Fibroblast of villous mesenchyme (primary cell): ENCODE measurements at regions not wholly inside any gene's neighbourhood (a gene's known extent, or its start where the extent isn't known, plus 50 kb on each side); places are given as distances from the start of the nearest gene placed in this dataset.

Source experiments
- DNase-seq: peaks from one replicate; pipeline ENCODE4 v3.0.0-alpha.2; 2010; ENCODE audit warnings: low read depth
- H3K4me3 ChIP-seq: 2 replicates; pipeline ENCODE4 v1.5.1; 2011; ENCODE audit warnings: low read depth, mild to moderate bottlenecking, low read length
- TF ChIP-seq, protein P1 (sequence below): IDR thresholded peaks from 2 replicates; pipeline ENCODE4 v1.5.1; 2012; ENCODE audit warnings: low read depth, mild to moderate bottlenecking, low read length; ENCODE audit not compliant: insufficient read depth

- no peak for DNase-seq
- TF ChIP-seq, protein P1, sequence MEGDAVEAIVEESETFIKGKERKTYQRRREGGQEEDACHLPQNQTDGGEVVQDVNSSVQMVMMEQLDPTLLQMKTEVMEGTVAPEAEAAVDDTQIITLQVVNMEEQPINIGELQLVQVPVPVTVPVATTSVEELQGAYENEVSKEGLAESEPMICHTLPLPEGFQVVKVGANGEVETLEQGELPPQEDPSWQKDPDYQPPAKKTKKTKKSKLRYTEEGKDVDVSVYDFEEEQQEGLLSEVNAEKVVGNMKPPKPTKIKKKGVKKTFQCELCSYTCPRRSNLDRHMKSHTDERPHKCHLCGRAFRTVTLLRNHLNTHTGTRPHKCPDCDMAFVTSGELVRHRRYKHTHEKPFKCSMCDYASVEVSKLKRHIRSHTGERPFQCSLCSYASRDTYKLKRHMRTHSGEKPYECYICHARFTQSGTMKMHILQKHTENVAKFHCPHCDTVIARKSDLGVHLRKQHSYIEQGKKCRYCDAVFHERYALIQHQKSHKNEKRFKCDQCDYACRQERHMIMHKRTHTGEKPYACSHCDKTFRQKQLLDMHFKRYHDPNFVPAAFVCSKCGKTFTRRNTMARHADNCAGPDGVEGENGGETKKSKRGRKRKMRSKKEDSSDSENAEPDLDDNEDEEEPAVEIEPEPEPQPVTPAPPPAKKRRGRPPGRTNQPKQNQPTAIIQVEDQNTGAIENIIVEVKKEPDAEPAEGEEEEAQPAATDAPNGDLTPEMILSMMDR, result no peak
- H3K4me3 ChIP-seq, result no peak overlapping the region
These were observed 397.9 kb upstream of the NR5A2 start for GRCh38 chr1:199629624-199630023.

DNA sequence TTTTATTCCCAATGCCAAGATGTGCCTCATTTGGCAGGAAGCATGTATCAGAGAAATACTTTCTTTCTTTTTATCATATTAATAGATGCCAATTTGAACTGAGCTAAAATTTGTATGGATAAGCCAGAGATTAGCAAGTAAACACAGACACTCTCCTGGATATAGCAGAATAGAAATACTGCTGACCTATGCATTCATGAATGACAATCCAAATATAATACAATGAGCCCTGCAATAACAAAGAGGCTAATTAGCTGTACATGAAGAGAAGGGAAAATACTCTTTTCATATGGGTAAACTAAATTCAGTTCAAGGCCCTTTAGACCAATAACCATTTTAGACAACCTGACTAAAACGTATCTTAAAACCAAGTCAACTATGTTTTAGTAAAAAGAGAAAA is 388.1 kb upstream of the NR5A2 start:
- no peak for DNase-seq
- TF ChIP-seq, protein P1, result no peak
- H3K4me3 ChIP-seq, result no peak overlapping the region

DNA sequence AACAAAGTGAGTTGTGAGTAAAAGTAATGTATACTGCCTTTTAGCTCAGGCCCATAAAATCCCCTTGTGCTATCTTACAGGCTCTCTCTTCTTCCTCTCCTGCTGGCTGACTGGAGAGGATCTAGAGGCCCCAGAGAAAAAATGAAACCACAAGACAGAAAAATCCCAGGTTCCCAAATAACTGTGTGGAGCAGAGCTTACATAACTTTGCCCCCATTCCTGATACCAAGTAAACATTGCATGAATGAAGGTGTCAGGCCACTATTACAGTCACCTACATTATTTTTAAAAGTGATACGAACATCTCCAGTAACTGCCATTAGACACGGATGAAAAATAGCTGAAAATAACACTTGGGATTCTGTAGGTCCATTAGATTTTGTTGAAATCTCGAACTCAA is 386.0 kb upstream of the NR5A2 start:
- no peak overlapping the region for H3K4me3 ChIP-seq
- DNase-seq, result no peak
- TF ChIP-seq, protein P1, result no peak

GRCh38 chr1:199644912-199645311 is 382.6 kb upstream of the NR5A2 start:
- TF ChIP-seq, protein P1, result no peak
- no peak for DNase-seq
- H3K4me3 ChIP-seq, result no peak overlapping the region

DNA sequence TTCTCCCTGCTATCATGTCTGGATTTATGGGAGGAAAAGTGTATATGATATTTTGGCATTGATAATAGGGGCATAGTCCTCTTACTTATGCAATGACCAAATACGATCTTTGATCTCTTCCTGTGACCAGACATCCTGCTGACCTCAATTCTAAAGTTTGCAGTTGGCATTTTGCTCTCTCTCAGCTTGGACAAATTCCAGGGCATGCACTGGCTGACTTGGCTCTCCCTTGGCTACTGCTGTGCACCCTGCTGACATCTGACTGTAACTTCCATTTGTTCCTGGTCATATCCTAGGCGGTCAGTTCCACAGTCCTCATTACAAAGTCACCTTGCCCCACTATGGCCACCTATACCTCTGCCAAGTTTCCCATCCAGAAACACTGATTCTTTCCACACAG is 380.7 kb upstream of the NR5A2 start:
- TF ChIP-seq, protein P1, result no peak
- no peak overlapping the region for H3K4me3 ChIP-seq
- DNase-seq, result no peak

- no peak overlapping the region for H3K4me3 ChIP-seq
- DNase-seq, result no peak
- TF ChIP-seq, protein P1, result no peak
These were observed 370.1 kb upstream of the NR5A2 start for GRCh38 chr1:199657449-199657848.

- H3K4me3 ChIP-seq, result no peak overlapping the region
- no peak for DNase-seq
- TF ChIP-seq, protein P1, result no peak
These were observed 367.4 kb upstream of the NR5A2 start for GRCh38 chr1:199660071-199660470.
